K562 (cell line): ENCODE measurements at regions not wholly inside any gene's neighbourhood (a gene's known extent, or its start where the extent isn't known, plus 50 kb on each side); places are given as distances from the start of the nearest gene placed in this dataset.

Source experiments
- ARID1B ChIP-seq: fragments of 450-650 bp; IDR thresholded peaks from 2 replicates; pipeline ENCODE4 v1.6.1; 2016; ENCODE audit warnings: antibody characterized with exemption, mild to moderate bottlenecking, inconsistent platforms
- FOXO4 ChIP-seq: fragments of 450-650 bp; formaldehyde crosslinking; IDR thresholded peaks from 2 replicates; pipeline ENCODE4 v1.4.0; 2020; ENCODE audit warnings: mild to moderate bottlenecking, moderate library complexity
- JUND ChIP-seq, 2 experiments: IDR thresholded peaks; 2 replicates in 1 of 2; 3 replicates in 1 of 2; pipeline ENCODE4 v1.6.1; 2011; ENCODE audit warnings: borderline replicate concordance in 2 of 2, low read depth in 2 of 2, low read length in 2 of 2, improper control_type of control experiment in 1 of 2, missing biosample characterization in 1 of 2, missing genetic modification characterization in 1 of 2, missing genetic modification reagents in 1 of 2
- SIN3A ChIP-seq, 2 experiments: fragments of 150-350 bp in 1 of 2; IDR thresholded peaks; 2 replicates each; pipeline ENCODE4 v1.6.1; 2011 to 2016; ENCODE audit warnings: borderline replicate concordance in 2 of 2, low read depth in 2 of 2, low read length in 2 of 2, mild to moderate bottlenecking in 2 of 2, moderate library complexity in 2 of 2; ENCODE audit not compliant: control insufficient read depth in 1 of 2
- TCF3 ChIP-seq: sonication (generic); formaldehyde crosslinking; IDR thresholded peaks from 2 replicates; pipeline ENCODE4 v1.4.0; 2020; ENCODE audit warnings: mild to moderate bottlenecking, missing genetic modification reagents
- ZNF318 ChIP-seq, 2 experiments: fragments of 450-650 bp; IDR thresholded peaks; 2 replicates each; pipeline ENCODE4 v1.6.1; 2016; ENCODE audit warnings: mild to moderate bottlenecking in 2 of 2, borderline replicate concordance in 1 of 2, low read depth in 1 of 2, moderate library complexity in 1 of 2
- ZNF655 ChIP-seq: fragments of 250-450 bp; sonication (Bioruptor Pico); IDR thresholded peaks from 2 replicates; pipeline ENCODE4 v1.5.0; 2021

- TF ChIP-seq ZNF318 (IDR thresholded peaks at IDR 0.05; ENCODE audit: borderline replicate concordance in 1 of 2, low read depth in 1 of 2) (no peak), JUND (IDR thresholded peaks at IDR 0.05; ENCODE audit: borderline replicate concordance, low read depth, low read length) (no peak), JUND (tag; IDR thresholded peaks at IDR 0.05; ENCODE audit: borderline replicate concordance, low read depth, low read length) (no peak), TCF3 (no peak), FOXO4 (no peak), SIN3A (IDR thresholded peaks at IDR 0.05; ENCODE audit: borderline replicate concordance in 2 of 2, control insufficient read depth in 1 of 2, low read depth in 2 of 2, low read length in 2 of 2) (no peak), ZNF655 (CRISPR knock-in tag) (no peak), ARID1B (no peak)
- TF ChIP-seq, all 486 proteins: peak for 0
Measured at GRCh38 chr9:7368410-7369292, 430.9 kb downstream of the DMAC1 start (continued).
